HG03045 (cell line): ENCODE measurements at regions not wholly inside any gene's neighbourhood (a gene's known extent, or its start where the extent isn't known, plus 50 kb on each side); places are given as distances from the start of the nearest gene placed in this dataset.

ENCODE experiments used
- ATAC-seq: cut with Tn5 transposase; IDR thresholded peaks from one replicate; pipeline ENCODE4 v1.9.1; 2021; ENCODE audit warnings: mild to moderate bottlenecking, moderate library complexity; ENCODE audit not compliant: unreplicated experiment

DNA sequence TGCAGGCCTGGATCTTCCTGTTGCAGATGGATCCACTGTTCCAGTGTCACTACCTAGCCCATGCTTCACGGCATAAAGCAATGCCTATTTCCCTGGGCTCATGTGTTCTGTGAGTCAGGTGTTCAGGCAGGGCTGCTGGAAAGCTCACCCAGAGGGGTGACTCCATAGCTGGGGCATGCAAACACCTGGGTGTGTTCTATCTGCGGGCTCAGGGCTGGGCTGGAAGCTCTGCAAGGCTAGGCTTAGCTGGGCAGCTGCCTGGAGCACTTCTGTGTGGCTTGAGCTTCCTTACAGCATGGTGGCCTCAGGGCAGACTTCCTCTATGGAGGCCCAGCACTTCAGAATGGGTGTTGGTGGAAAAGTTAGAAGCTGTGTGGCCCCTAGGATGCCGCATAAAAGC, 139.9 kb downstream of the GADD45G start:
- ATAC-seq = no peak

DNA sequence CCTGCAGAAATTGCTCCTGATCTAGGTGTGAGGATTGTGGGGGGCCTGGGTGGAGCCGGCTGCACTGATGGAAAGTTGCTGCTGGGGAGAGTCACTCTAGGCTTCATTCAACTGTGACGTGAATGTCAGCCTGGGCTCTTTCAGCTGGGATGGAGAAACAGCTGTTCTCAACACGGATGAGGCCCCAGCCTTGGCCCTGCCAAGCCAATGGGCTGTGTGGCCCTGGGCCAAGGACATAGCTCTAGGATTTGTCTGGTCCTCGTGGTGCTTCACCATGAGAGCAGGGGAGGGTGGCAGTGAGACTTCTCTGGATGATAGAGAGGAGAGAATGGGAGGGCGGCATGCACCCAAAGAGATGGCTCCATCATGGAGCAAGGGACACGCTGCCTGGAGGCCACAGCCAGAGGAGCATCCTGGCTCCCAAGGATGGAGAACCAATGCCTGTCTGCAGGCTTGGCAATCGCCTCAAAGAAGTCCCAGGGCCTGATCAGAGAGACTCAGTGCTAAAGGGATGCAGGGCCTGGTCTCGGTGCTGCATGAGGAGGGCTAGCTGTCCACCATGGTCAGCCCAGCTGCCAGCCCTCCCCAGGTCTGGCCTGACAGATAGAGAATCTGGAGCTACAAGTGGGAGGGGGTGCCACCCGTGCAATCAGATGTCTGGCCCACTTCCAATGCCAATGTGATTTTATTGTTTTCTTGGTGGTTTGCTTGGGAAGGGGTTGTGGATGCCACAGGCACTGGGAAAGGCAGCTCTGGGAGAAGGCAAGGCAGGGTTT, 141.0 kb downstream of the GADD45G start:
- no peak for ATAC-seq

DNA sequence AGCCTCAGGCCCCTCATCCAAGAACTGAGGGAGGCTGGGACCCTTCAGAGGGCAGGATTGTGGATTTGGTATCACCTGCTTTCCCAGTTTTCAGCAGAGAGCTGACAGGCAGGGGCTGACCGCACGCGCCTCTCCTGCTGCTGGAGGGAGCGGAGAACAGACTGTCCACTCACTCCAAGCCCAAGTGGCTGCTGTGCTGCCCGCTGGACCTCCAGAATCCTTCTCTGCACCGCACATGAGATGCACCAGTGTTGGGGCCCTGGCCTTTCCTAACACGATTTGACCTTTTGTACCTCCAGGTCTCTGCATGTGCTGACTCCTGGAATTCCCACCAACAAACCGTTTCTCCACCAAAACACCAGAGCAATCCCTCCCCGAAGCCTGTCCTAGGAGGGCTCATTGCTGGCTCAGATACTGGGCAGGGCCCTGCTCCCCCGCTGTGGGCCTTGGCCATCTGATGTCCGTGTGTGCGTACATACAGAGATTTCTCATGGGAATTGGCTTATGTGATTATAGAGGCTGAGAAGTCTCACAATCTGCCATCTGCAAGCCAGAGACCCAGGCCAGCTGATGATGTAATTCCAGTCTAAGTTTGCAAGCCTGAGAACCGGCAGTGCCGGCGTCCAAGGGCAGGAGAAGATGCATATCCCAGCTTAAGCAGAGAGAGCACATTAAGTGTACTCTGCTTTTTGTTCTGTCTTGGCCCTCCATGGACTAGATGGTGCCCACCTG, 141.7 kb downstream of the GADD45G start:
- ATAC-seq = no peak

DNA sequence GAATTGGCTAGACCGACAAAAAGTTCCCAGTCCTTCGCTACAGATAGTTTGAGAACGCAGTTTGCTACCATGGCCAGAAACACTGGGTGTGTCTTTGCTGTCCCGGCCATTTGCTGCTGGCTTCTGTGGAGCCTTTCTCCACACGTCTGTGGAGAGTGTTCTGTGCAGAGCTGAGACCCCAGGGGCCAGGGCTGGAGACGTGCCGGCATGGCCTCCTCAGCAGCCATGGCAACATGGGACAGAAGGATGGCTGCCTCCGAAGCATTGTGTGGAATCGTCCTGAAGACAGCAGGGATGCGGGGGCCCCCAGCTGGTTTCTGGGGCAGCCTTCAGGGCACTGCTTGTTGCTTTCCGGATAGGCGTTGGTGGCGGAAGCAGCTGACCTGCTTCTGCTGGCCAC, 142.8 kb downstream of the GADD45G start:
- no peak for ATAC-seq

DNA sequence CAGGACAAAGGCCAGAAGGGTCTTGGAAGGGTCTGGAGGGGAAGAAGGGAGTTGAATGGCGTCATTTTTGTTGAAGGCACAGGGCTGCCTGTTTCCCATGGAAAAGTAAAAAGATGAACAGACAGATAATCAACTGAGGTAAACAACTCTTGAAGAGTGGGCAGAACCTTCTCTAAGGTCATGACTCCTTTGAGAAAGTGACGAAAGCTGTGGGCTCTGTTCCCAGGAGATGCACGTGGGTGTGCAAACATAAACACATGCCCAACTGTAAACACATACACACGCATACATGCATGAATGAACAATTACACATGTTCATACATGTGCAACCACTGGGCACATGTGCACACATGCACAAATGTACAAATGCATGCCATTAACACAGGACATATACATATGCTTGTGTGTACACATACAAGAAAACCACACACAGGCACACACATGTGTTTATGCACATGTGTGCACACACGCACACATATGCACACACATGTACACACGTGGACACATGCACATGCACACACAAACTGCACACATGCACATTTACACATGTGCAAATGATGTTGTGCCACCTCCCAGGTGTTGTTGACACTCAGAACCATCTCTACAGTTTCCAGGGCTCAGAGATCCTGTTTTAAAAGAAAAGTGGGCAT, 143.3 kb downstream of the GADD45G start:
- no peak for ATAC-seq

DNA sequence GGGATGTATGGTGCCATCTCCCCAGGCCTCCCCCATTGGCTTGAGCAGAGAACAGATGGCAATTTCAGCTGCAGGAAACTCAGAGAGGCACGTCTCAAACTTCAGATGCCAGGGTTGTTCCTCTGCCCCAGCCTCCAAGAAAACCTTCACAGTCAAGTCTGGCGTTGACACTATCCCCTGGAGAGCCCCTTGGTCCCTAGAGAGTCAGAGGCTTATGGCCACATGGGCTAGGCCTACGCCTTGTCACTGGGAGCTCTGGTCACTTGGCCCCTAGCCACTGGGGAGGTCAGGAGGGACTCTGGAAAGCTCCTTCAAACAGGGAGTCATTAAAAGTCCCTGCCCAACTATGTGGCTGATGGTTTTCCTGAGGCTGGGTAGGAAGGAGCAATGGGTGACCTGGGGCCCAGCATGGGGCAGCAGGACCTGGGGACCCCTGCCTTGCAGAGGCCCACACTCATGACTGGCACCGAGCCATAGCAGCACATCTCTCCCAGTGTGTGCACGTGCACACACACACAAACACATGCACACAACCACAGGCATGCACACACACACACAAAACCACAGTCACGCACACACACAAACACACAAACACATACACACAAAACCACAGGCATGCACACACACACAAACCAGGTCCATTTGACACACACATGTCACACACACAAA, 144.2 kb downstream of the GADD45G start:
- no peak for ATAC-seq

DNA sequence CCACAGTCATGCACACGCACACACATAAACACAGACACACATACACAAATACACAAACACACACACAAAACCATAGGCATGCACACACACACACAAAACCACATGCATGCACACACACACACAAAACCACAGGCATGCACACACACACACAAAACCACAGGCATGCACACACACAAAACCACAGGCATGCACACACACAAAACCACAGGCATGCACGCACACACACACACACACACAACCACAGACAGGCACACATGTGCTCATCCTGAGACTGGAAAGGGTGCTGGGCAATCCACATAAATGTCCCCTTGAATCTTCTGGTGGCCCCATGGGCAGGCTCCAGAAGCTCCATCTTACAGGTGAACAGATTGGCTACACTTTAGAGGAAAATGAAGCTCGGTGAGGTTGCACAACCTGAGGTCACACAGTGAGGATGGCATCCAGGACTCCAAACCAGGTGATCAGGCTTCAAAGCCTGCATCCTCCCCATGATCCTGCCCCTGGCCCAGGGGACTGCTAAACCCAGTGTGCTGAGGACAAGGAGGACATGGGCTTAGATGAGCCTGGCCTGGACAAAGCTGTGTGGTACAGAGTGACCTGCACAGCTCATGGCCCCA, 144.8 kb downstream of the GADD45G start:
- ATAC-seq = no peak

DNA sequence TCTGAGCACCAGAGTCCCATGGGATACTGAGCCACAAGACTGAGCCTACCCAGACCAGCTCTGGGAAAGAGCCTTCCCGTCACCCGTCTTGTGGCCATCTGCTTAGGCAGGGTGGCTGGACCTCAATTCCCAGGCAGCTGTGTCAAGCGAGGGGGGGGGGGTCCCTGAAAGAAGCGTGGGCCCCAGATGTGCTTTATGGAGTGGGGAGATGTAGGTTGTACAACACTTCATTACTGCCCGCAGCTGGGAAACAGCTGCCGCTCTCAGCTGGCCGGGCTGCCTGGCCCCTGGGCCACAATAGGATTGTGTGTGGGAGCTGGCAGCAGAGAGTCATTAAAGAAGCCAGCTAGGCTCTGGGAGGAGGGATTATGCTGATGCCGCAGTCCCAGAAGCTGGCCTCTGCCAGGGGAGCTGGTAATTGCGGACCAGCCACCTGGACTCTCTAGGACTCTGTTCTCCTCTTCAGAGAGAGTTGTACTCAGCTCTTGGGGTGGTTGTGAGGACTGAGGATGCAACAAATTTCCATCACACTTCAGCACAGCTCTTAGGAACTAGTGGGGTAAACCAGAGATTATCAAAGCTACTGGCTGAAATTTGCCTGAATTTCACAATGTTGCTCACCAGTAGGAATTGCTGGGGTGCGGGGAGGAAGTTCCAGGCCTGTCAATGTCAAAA, 145.4 kb downstream of the GADD45G start:
- no peak for ATAC-seq

DNA sequence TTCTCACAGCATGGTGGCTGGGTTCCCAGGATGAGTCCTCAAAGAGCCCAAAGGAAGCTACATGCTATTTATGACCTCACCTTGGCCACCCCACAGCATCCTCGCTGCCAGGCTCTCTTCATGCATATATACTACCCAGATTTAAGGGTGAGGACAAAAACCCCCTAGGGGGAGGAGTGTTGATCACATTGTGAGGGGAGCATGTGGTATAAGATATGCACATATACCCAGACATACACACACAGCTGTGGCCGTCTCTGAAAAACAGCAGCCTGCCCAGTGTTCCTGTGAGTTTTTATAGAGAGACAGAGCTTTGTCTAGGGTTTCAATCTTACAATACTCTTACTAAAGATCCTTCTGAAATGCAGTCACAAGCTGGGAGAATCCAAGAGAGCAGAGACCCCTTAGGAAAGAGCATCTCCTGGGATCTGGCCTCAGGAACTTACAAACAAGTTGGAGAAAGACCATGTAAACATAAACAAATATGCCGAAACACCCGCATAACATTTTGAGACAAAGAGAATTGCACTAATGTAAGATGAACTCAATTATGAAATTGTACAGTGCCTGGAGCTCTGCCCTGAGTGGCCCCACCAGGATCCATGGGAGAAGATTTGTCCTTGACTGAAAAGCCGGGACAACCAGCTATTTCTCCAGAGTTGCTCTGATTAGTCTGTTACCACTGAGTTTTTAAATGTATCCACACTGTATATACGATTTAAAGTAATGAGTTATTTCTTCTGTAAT, 146.4 kb downstream of the GADD45G start:
- no peak for ATAC-seq

DNA sequence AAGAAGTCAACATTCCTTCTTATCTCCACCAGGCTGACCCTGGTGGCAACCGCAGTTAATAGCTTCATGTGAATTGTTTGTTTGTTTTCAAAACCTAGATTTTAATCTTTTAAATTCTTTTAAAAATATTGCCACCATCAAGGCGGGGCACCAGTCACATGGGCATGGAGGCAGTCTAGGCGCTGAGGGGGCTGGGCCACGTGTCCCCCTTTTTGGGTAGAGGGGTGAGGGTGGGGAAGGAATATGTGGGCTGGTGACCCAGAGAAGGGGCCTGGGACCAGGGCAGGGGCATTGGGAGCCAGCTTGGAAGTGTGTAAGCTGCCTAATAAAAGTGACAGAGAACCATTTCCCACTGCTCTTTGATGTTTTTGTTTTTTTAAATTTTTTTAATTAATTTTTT, 147.3 kb downstream of the GADD45G start:
- no peak for ATAC-seq

DNA sequence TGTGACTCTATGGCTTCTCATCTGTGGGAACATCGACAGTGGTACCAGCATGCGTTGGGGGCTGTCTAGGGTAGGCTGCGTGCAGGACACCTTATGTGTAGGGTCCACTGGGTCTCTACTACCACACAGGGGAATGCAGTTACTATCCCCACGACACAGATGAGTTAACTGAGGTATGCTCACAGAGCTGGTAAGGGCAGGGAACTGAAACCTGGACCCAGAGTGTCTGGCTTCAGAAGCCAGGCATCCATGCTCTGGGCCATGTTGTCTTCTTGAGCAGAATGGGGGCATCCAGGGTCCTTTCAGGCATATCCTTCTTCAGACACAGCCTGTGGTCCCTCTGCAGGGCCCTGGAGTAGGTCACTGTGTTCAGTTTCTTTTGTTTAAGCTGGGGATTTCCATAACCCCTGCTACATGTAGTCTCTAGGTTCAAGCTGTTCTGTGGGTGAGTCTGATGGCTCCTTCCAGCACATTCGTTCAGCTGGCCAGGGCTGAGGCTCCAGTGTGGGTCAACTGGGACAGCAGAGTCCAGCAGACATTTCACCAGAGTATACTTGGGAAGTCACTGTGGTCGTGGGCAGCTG, 148.8 kb downstream of the GADD45G start:
- no peak for ATAC-seq

DNA sequence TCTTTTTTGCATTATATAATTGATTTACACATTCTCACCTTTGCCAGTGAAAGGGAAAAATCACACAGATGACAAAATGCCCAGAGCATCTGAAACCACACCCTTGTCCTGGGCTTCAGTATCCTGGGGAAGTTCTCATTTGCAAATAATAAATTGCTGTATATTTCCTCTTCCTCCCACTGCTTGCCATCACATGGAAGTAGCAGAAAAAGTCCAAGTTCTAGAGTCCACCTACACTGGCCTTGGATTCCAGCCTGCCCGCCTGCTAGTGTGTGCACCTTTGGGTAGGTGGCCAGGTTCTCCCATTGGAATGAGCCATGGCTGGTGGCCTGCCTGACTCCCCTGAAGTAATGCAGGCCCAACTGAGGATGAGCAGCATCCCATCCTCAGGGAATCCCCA, 149.4 kb downstream of the GADD45G start:
- no peak for ATAC-seq

DNA sequence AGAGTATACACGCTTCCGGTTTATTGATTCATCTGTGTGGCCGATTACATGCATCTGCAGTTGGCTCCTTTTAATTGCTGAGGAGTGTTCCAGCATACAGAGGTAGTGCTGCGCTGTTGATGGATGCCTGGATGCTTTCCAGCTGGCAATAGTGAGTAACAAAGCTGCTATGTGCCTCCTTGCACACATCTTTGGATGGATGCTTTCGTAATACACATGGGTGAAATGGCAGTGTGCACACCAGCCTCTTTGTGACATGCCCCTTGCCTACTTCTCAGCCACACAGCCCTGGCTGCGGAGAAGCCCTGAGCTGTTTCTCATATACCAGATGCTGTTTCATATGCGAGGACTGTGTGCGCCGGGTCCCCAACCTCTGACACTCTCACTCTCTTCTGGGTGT, 151.0 kb downstream of the GADD45G start:
- ATAC-seq = no peak

DNA sequence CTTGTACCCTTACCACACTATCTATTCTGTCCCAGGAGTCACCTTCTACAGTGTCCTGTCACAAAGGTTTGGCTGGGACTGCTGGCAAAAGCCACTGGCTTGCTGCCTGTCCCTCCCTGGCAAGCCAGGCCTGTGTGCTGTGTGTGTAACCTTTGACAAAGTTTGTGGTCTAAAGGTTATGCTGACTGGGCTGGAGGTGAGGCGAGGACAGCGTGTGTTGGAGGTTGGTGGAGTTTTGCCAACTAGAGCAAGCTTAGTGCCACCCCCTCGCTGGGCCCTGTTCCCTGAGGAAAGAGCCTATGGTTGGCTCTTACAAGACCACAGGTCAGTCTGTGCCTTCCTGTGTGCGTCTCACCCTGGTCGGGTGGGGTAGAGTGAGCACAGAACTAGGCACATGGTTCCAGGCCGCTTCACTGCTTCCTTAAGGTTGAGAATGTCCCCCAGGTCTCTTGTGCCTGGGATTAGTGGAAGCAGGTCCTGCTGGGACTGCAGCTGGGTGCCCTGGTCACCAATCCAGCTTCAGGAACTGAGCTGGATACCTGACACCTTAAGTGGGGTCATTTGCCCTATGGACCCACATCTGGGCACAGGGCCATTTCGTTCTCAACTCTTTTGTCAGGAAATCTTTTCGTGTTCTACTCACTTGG, 152.2 kb downstream of the GADD45G start:
- ATAC-seq = no peak

DNA sequence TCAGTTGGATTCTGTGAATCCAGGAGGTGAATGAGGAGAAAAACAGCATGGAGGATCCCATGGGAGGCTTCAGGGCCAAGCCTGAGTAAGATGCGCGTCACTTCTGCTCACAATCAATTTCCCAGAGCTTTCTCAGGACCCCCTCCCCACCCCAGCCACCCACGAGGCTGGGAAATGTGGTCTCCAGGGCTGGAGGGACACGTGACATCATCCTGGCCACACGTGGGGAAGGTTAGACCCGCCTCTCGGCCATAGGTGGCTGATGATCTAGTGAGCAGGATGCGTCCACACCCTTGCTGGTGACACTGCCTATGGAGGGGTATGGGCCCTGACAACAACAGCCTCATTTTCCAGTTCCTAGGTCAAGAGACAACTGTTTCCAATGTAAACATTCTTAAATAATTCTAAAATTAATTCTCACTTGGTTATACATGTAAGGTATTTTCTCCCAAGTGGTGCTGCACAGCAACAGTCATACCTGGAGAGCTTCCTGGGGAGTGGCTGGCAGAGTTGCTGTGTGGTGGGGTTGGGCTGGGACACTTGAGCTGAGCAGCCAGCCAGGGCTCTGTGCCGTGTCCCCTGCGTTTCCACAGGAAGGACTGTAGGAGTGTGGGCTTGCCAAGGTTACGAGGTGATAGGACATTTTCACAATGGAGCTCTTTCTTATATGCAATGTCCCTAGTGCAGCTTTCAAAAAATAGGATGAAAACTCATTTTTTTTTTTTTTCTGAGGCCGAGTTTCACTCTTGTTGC, 153.1 kb downstream of the GADD45G start:
- no peak for ATAC-seq

DNA sequence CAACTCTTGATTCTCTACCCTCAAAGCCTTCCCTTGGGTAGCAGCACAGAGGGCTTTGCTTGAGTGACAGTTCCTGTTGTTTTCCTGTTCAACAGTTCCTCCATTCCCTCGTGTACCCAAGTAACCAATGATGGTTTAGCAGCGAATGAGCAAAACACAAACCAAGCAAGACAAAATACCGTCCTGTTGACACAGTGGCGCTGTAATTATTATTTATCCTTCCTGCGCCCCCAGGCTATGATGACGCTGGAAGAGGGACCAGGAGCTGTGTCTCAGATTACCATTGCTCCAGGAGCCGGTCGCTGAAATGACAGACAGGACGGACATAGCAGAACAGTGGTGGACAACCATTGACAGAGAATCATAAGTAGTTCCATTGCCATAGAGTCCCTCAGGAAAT, 154.8 kb downstream of the GADD45G start:
- ATAC-seq = no peak

DNA sequence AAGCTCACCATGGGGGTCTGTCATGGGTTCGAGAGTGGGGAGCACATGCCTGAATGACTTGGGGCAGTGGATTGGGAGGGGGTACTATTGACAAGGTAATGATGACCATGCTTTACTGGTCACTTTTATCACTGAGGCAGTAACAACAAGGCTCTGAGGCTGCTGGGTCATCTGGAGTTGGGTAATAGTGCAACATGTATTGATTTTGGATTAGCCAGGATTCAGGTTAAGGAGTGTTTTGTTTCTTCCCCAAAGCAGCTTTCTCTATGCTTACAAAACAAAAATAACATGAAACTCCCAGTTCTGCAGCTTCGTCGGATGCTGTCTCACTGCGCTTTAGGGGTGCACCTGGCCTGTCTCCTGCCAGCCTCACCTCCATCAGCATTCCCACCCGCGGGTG, 155.3 kb downstream of the GADD45G start:
- no peak for ATAC-seq

DNA sequence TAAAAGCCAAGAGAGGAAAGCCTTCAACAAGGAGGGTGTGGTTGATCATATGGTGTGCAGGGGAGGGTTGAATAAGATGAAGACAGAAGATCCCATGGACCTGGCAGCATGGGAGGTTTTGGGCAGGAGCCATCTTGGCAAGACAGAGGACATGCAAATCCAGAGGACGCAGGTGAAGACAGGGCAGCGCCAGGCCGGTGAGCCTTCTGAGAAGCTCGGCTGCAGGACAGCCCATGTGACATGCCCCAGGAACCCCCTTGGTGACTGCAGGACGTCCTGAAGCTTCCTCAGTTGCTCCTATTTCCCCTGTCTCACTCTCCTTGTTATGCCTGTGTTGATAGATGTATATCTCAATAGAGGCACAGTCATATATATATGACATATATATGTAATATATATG, 159.4 kb downstream of the GADD45G start:
- ATAC-seq = no peak
